Esophagus (tissue), 2 donors: ENCODE measurements at regions not wholly inside any gene's neighbourhood (a gene's known extent, or its start where the extent isn't known, plus 50 kb on each side); places are given as distances from the start of the nearest gene placed in this dataset.

Experiments
- H3K27ac ChIP-seq, 2 donors: one replicate each; pipeline ENCODE4 v1.5.1; 2013; ENCODE audit warnings: low read depth in 2 of 2, mild to moderate bottlenecking in 2 of 2, inconsistent platforms in 1 of 2, low read length in 1 of 2, moderate library complexity in 1 of 2
- H3K27me3 ChIP-seq, 2 donors: one replicate each; pipeline ENCODE4 v1.6.1; 2013; ENCODE audit warnings: low read length in 2 of 2, control low read depth in 1 of 2, mild to moderate bottlenecking in 1 of 2; ENCODE audit not compliant: insufficient read depth in 2 of 2, control insufficient read depth in 1 of 2
- H3K36me3 ChIP-seq, 2 donors: one replicate each; pipeline ENCODE4 v1.6.1; 2013; ENCODE audit warnings: low read length in 1 of 2; ENCODE audit not compliant: control insufficient read depth in 2 of 2, insufficient read depth in 2 of 2
- H3K4me1 ChIP-seq, 2 donors: one replicate each; pipeline ENCODE4 v1.6.1; 2013; ENCODE audit warnings: low read length in 1 of 2; ENCODE audit not compliant: control insufficient read depth in 2 of 2, insufficient read depth in 2 of 2
- H3K4me3 ChIP-seq, 2 donors: one replicate each; pipeline ENCODE4 v1.5.1; 2013; ENCODE audit warnings: low read length in 2 of 2, mild to moderate bottlenecking in 2 of 2, low read depth in 1 of 2, moderate library complexity in 1 of 2
- H3K9me3 ChIP-seq, 2 donors: one replicate each; pipeline ENCODE4 v1.6.1; 2013; ENCODE audit warnings: mild to moderate bottlenecking in 2 of 2, low read depth in 1 of 2, low read length in 1 of 2, moderate library complexity in 1 of 2; ENCODE audit not compliant: control insufficient read depth in 2 of 2, insufficient read depth in 1 of 2
- WGBS, 2 donors: extraction: QIAGEN DNeasy Blood & Tissue Kit; methylation state at CpG; one replicate each; pipeline ENCODE4 v1.1.7; 2013; 5-methylcytosine and 5-hydroxymethylcytosine counted together
- donor health status: healthy with polysubstance abuse.
- donor health status: Bipolar disorder and iron deficiency.

- Histone ChIP-seq H3K27ac (no peak overlapping the region), H3K36me3 (no peaks in the 10 kb centered on the region), H3K27me3 (no peaks in the 10 kb centered on the region), H3K9me3 (no peaks in the 10 kb centered on the region), H3K4me3 (peak overlapping the region in 1 of 2 donors; percentile 16), H3K4me1 (peaks cover 2 to 23% of the 10 kb centered on the region in 2 donors)
- WGBS, 2 donors: 10 to 12% methylated on average over 47 to 48 of the region's 48 CpGs
Measured at GRCh38 chr16:66270333-66270927, 96.1 kb upstream of the CDH5 start.

GRCh38 chr16:66269617-66270332 is 96.7 kb upstream of the CDH5 start:
- Histone ChIP-seq H3K9me3 (no peaks in the 10 kb centered on the region), H3K27ac (no peak overlapping the region), H3K4me3 (peak overlapping the region in 1 of 2 donors; percentile 16), H3K27me3 (no peaks in the 10 kb centered on the region), H3K36me3 (no peaks in the 10 kb centered on the region), H3K4me1 (peaks cover 2 to 19% of the 10 kb centered on the region in 2 donors)
- 58 to 60% methylated on average over 14 of the region's 14 CpGs for WGBS, 2 donors

GRCh38 chr16:66267292-66268014 is 99.0 kb upstream of the CDH5 start:
- peaks cover 2 to 17% of the 10 kb centered on the region in 2 donors for H3K4me1 ChIP-seq
- H3K27ac ChIP-seq: peak overlapping the region in 1 of 2 donors; percentile 29
- WGBS, 2 donors: 74 to 77% methylated on average over 10 of the region's 10 CpGs
- H3K9me3 ChIP-seq: no peaks in the 10 kb centered on the region
- no peaks in the 10 kb centered on the region for H3K36me3 ChIP-seq
- H3K27me3 ChIP-seq: no peaks in the 10 kb centered on the region
- no peak overlapping the region for H3K4me3 ChIP-seq

GRCh38 chr16:66266436-66267291 is 99.8 kb upstream of the CDH5 start:
- 27 to 41% methylated on average over 24 of the region's 24 CpGs for WGBS, 2 donors
- Histone ChIP-seq H3K4me1 (peaks cover 2 to 20% of the 10 kb centered on the region in 2 donors), H3K27ac (peak overlapping the region; percentile 2 to 29), H3K4me3 (no peak overlapping the region), H3K9me3 (no peaks in the 10 kb centered on the region), H3K27me3 (no peaks in the 10 kb centered on the region), H3K36me3 (no peaks in the 10 kb centered on the region)

- no peak overlapping the region for H3K27ac ChIP-seq
- H3K9me3 ChIP-seq: no peaks in the 10 kb centered on the region
- peaks cover 2 to 20% of the 10 kb centered on the region in 2 donors for H3K4me1 ChIP-seq
- H3K4me3 ChIP-seq: no peak overlapping the region
- H3K27me3 ChIP-seq: no peaks in the 10 kb centered on the region
- WGBS, 2 donors: 87% methylated on average over 13 of the region's 13 CpGs
- no peaks in the 10 kb centered on the region for H3K36me3 ChIP-seq
Measured at GRCh38 chr16:66265556-66266141, 100.8 kb upstream of the CDH5 start.

GRCh38 chr16:66265048-66265415 is 101.5 kb upstream of the CDH5 start:
- WGBS, 2 donors: 65 to 71% methylated on average over 3 of the region's 3 CpGs
- Histone ChIP-seq H3K9me3 (no peaks in the 10 kb centered on the region), H3K4me3 (no peak overlapping the region), H3K27me3 (no peaks in the 10 kb centered on the region), H3K27ac (no peak overlapping the region), H3K36me3 (no peaks in the 10 kb centered on the region), H3K4me1 (peaks cover 2 to 14% of the 10 kb centered on the region in 2 donors)

GRCh38 chr16:66264311-66265047 is 102.0 kb upstream of the CDH5 start:
- Histone ChIP-seq H3K4me1 (peaks cover 2 to 14% of the 10 kb centered on the region in 2 donors), H3K27me3 (no peaks in the 10 kb centered on the region), H3K36me3 (no peaks in the 10 kb centered on the region), H3K4me3 (no peak overlapping the region), H3K27ac (no peak overlapping the region), H3K9me3 (no peaks in the 10 kb centered on the region)
- 82 to 84% methylated on average over 17 of the region's 17 CpGs for WGBS, 2 donors

- Histone ChIP-seq H3K4me1 (peaks cover 2 to 14% of the 10 kb centered on the region in 2 donors), H3K9me3 (no peaks in the 10 kb centered on the region), H3K4me3 (no peak overlapping the region), H3K27ac (no peak overlapping the region), H3K27me3 (no peaks in the 10 kb centered on the region), H3K36me3 (no peaks in the 10 kb centered on the region)
- 44 to 69% methylated on average over 1 of the region's 1 CpG for WGBS, 2 donors
Measured at GRCh38 chr16:66263973-66264310, 102.5 kb upstream of the CDH5 start.
